A549 (cell line): ENCODE measurements at regions not wholly inside any gene's neighbourhood (a gene's known extent, or its start where the extent isn't known, plus 50 kb on each side); places are given as distances from the start of the nearest gene placed in this dataset.

Experiments
- ZSCAN20 ChIP-seq: fragments of 250-450 bp; sonication (Bioruptor Pico); IDR thresholded peaks from 2 replicates; pipeline ENCODE4 v1.8.0; 2022; ENCODE audit warnings: mild to moderate bottlenecking, moderate library complexity
- TF ChIP-seq, protein P1 (sequence below): fragments of >200 bp; sonication (Bioruptor Twin); formaldehyde crosslinking; IDR thresholded peaks from 3 replicates; pipeline ENCODE4 v1.5.1; 2016

DNA sequence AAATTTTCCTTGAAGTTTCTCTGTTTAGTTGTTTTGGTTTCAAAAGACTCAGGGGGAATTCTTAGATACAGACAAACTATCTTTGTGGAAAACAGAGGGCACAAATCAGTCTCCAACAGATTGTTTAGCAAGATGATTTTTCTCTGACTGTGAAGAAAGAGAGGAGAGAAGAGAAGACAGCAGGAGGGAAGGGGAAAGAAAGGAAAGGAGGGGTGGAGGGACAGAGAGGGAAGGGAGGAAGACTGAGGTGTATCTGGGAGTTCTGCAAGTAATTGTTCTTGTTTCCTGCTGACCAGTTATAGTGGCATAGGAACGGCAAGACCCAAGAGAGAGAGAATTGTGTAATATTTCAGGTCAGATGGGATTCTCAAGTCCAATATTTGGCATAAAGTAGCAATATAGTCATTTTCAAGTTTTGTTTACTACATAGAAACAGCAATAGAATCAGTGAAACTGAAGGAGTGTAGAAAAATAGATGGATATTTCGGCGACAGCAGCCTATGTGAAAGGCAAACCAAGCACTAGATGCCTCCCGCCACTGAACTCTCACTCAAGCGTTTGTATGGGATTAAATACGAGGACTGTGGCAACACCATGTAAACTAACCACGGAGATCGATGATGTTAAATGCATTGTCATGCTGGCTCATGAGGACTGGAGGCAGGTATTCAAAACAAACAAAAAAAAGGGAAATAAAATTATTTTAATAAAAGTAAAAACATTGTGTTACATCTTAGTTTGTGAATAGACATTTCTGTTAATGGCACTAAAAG lies 342.5 kb downstream of the SLC16A7 start:
- TF ChIP-seq ZSCAN20 (CRISPR knock-in tag) = no peak
- TF ChIP-seq, protein P1, sequence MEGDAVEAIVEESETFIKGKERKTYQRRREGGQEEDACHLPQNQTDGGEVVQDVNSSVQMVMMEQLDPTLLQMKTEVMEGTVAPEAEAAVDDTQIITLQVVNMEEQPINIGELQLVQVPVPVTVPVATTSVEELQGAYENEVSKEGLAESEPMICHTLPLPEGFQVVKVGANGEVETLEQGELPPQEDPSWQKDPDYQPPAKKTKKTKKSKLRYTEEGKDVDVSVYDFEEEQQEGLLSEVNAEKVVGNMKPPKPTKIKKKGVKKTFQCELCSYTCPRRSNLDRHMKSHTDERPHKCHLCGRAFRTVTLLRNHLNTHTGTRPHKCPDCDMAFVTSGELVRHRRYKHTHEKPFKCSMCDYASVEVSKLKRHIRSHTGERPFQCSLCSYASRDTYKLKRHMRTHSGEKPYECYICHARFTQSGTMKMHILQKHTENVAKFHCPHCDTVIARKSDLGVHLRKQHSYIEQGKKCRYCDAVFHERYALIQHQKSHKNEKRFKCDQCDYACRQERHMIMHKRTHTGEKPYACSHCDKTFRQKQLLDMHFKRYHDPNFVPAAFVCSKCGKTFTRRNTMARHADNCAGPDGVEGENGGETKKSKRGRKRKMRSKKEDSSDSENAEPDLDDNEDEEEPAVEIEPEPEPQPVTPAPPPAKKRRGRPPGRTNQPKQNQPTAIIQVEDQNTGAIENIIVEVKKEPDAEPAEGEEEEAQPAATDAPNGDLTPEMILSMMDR = no peak
